HEK293 (cell line): ENCODE measurements at regions not wholly inside any gene's neighbourhood (a gene's known extent, or its start where the extent isn't known, plus 50 kb on each side); places are given as distances from the start of the nearest gene placed in this dataset.

Experiments
- CTCF ChIA-PET: fragments of 350-600 bp; formaldehyde crosslinking; extraction: SDS; loops from one replicate; lab custom pipeline; 2021; ENCODE audit warnings: antibody characterized with exemption; lab: Yijun Ruan, JAX
- POLR2A ChIA-PET: fragments of 300-600 bp; formaldehyde crosslinking; extraction: SDS; loops from one replicate; lab custom pipeline; 2020; ENCODE audit warnings: antibody characterized with exemption, inconsistent platforms; lab: Yijun Ruan, JAX
- H3K27ac ChIP-seq: fragments of 200-500 bp; sonication (Bioruptor generic); 2 replicates; pipeline ENCODE4 v1.5.1; 2014; ENCODE audit warnings: low read depth, low read length, control low read depth, inconsistent platforms; ENCODE audit errors: extremely low read depth
- H3K36me3 ChIP-seq, 2 experiments: fragments of 200-500 bp in 1 of 2; sonication (Bioruptor generic) in 1 of 2; 1 replicate in 1 of 2; 2 replicates in 1 of 2; pipeline ENCODE4 v1.5.1; 2014 to 2017; ENCODE audit warnings: inconsistent platforms in 2 of 2, low read length in 2 of 2; ENCODE audit not compliant: control insufficient read depth in 2 of 2, insufficient read depth in 1 of 2
- H3K4me1 ChIP-seq: fragments of 200-500 bp; sonication (Bioruptor generic); 2 replicates; pipeline ENCODE4 v1.5.1; 2014; ENCODE audit warnings: mild to moderate bottlenecking, low read length, inconsistent platforms; ENCODE audit not compliant: control insufficient read depth, insufficient read depth
- H3K4me3 ChIP-seq: 2 replicates; pipeline ENCODE4 v1.5.1; 2011; ENCODE audit warnings: low read depth, mild to moderate bottlenecking, control low read depth, low read length, moderate library complexity
- H3K9me3 ChIP-seq: fragments of 200-500 bp; sonication (Bioruptor generic); 2 replicates; pipeline ENCODE4 v1.5.1; 2014; ENCODE audit warnings: low read depth, low read length, inconsistent platforms; ENCODE audit not compliant: control insufficient read depth, insufficient read depth
- KLF7 ChIP-seq: fragments of 450-650 bp; formaldehyde crosslinking; IDR thresholded peaks from 2 replicates; pipeline ENCODE4 v1.5.1; 2016; ENCODE audit warnings: missing biosample characterization, missing genetic modification characterization, borderline replicate concordance
- KLF9 ChIP-seq: fragments of 450-650 bp; formaldehyde crosslinking; IDR thresholded peaks from 2 replicates; pipeline ENCODE4 v1.5.1; 2016; ENCODE audit warnings: missing biosample characterization, missing genetic modification characterization, low read depth
- SCRT2 ChIP-seq: fragments of 450-650 bp; formaldehyde crosslinking; IDR thresholded peaks from 2 replicates; pipeline ENCODE4 v1.5.1; 2016; ENCODE audit warnings: missing biosample characterization, missing genetic modification characterization
- SP7 ChIP-seq: fragments of 450-650 bp; formaldehyde crosslinking; IDR thresholded peaks from 2 replicates; pipeline ENCODE4 v1.5.1; 2016; ENCODE audit warnings: missing biosample characterization, missing genetic modification characterization
- WT1 ChIP-seq: fragments of 450-650 bp; formaldehyde crosslinking; IDR thresholded peaks from 2 replicates; pipeline ENCODE4 v1.5.1; 2016; ENCODE audit warnings: missing biosample characterization, missing genetic modification characterization
- ZBTB1 ChIP-seq: fragments of 450-650 bp; formaldehyde crosslinking; IDR thresholded peaks from 2 replicates; pipeline ENCODE4 v1.5.1; 2016; ENCODE audit warnings: missing biosample characterization, missing genetic modification characterization
- ZBTB21 ChIP-seq: fragments of 450-650 bp; formaldehyde crosslinking; IDR thresholded peaks from 2 replicates; pipeline ENCODE4 v1.5.1; 2017; ENCODE audit warnings: missing biosample characterization, missing genetic modification characterization
- ZBTB26 ChIP-seq: fragments of 450-650 bp; formaldehyde crosslinking; optimal IDR thresholded peaks from 2 replicates; pipeline ENCODE3; 2016; ENCODE audit warnings: missing biosample characterization, mild to moderate bottlenecking, missing genetic modification characterization
- ZFP37 ChIP-seq: fragments of 450-650 bp; formaldehyde crosslinking; IDR thresholded peaks from 2 replicates; pipeline ENCODE4 v1.5.1; 2016; ENCODE audit warnings: missing biosample characterization, missing genetic modification characterization
- ZNF214 ChIP-seq: fragments of 450-650 bp; formaldehyde crosslinking; IDR thresholded peaks from 2 replicates; pipeline ENCODE4 v1.5.1; 2017; ENCODE audit warnings: missing biosample characterization, mild to moderate bottlenecking, missing genetic modification characterization, borderline replicate concordance
- ZNF274 ChIP-seq, 2 experiments: fragments of 200-500 bp in 1 of 2; fragments of 450-650 bp in 1 of 2; sonication (Bioruptor generic) in 1 of 2; formaldehyde crosslinking in 1 of 2; IDR thresholded peaks; 2 replicates each; pipeline versions ENCODE4 v1.5.1 to v1.6.1; 2014 to 2016; ENCODE audit warnings: borderline replicate concordance in 1 of 2, inconsistent platforms in 1 of 2, low read length in 1 of 2, missing biosample characterization in 1 of 2, missing genetic modification characterization in 1 of 2
- ZNF280D ChIP-seq: fragments of 450-650 bp; formaldehyde crosslinking; IDR thresholded peaks from 2 replicates; pipeline ENCODE4 v1.5.1; 2016; ENCODE audit warnings: missing biosample characterization, missing genetic modification characterization
- ZNF398 ChIP-seq: fragments of 450-650 bp; formaldehyde crosslinking; IDR thresholded peaks from 2 replicates; pipeline ENCODE4 v1.5.1; 2017; ENCODE audit warnings: missing biosample characterization, missing genetic modification characterization
- ZNF473 ChIP-seq: fragments of 450-650 bp; formaldehyde crosslinking; IDR thresholded peaks from 2 replicates; pipeline ENCODE4 v1.5.1; 2017; ENCODE audit warnings: missing biosample characterization, missing genetic modification characterization
- ZNF501 ChIP-seq: fragments of 450-650 bp; formaldehyde crosslinking; IDR thresholded peaks from 2 replicates; pipeline ENCODE4 v1.5.1; 2016; ENCODE audit warnings: missing biosample characterization, missing genetic modification characterization
- ZNF510 ChIP-seq: fragments of 450-650 bp; formaldehyde crosslinking; IDR thresholded peaks from 2 replicates; pipeline ENCODE4 v1.5.1; 2018; ENCODE audit warnings: mild to moderate bottlenecking, missing genetic modification characterization, missing biosample characterization; ENCODE audit not compliant: insufficient replicate concordance
- ZNF549 ChIP-seq: fragments of 450-650 bp; IDR thresholded peaks from 2 replicates; pipeline ENCODE4 v1.5.1; 2018; ENCODE audit warnings: missing biosample characterization, missing genetic modification characterization, mild to moderate bottlenecking, inconsistent platforms, moderate library complexity
- ZNF600 ChIP-seq: fragments of 450-650 bp; formaldehyde crosslinking; IDR thresholded peaks from 2 replicates; pipeline ENCODE4 v1.5.1; 2016; ENCODE audit warnings: missing biosample characterization, missing genetic modification characterization
- ZNF677 ChIP-seq: fragments of 450-650 bp; IDR thresholded peaks from 2 replicates; pipeline ENCODE4 v1.5.0; 2018; ENCODE audit warnings: missing biosample characterization, mild to moderate bottlenecking, missing genetic modification characterization, moderate library complexity
- TF ChIP-seq, protein P1 (sequence below): fragments of 450-650 bp; formaldehyde crosslinking; IDR thresholded peaks from 2 replicates; pipeline ENCODE4 v1.5.1; 2016; ENCODE audit warnings: missing biosample characterization, missing genetic modification characterization, low read depth

- no peak overlapping the region for H3K27ac ChIP-seq
- no peak overlapping the region for H3K4me3 ChIP-seq
- CTCF ChIA-PET = no interaction called here
- H3K36me3 ChIP-seq = no peaks in the 10 kb centered on the region
- H3K4me1 ChIP-seq = no peaks in the 10 kb centered on the region
- POLR2A ChIA-PET = no interaction called here
- no peaks in the 10 kb centered on the region for H3K9me3 ChIP-seq
- no peak for TF ChIP-seq ZNF677 (tag by site-specific recombination)
- TF ChIP-seq, protein P1, sequence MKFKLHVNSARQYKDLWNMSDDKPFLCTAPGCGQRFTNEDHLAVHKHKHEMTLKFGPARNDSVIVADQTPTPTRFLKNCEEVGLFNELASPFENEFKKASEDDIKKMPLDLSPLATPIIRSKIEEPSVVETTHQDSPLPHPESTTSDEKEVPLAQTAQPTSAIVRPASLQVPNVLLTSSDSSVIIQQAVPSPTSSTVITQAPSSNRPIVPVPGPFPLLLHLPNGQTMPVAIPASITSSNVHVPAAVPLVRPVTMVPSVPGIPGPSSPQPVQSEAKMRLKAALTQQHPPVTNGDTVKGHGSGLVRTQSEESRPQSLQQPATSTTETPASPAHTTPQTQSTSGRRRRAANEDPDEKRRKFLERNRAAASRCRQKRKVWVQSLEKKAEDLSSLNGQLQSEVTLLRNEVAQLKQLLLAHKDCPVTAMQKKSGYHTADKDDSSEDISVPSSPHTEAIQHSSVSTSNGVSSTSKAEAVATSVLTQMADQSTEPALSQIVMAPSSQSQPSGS (tag by site-specific recombination) = no peak
- no peak for TF ChIP-seq SP7 (tag by site-specific recombination)
- no peak for TF ChIP-seq ZFP37 (tag by site-specific recombination)
- TF ChIP-seq ZNF549 (tag by site-specific recombination) = no peak
- TF ChIP-seq ZNF501 (tag by site-specific recombination) = no peak
- TF ChIP-seq ZNF274 (IDR thresholded peaks at IDR 0.05; ENCODE audit: low read length) = no peak
- TF ChIP-seq ZNF274 (tag by site-specific recombination; IDR thresholded peaks at IDR 0.05; ENCODE audit: borderline replicate concordance) = no peak
- TF ChIP-seq SCRT2 (tag by site-specific recombination) = no peak
- TF ChIP-seq ZNF214 (tag by site-specific recombination) = no peak
- no peak for TF ChIP-seq ZBTB1 (tag by site-specific recombination)
- TF ChIP-seq KLF9 (tag by site-specific recombination) = no peak
- TF ChIP-seq ZBTB26 (tag by site-specific recombination) = no peak
- TF ChIP-seq ZNF280D = no peak
- no peak for TF ChIP-seq ZNF473 (tag by site-specific recombination)
- no peak for TF ChIP-seq ZBTB21 (tag by site-specific recombination)
- no peak for TF ChIP-seq ZNF600
- no peak for TF ChIP-seq ZNF398 (tag by site-specific recombination)
- no peak for TF ChIP-seq KLF7 (tag by site-specific recombination)
- no peak for TF ChIP-seq ZNF510 (tag by site-specific recombination)
- no peak for TF ChIP-seq WT1 (tag by site-specific recombination)
- TF ChIP-seq, all 188 proteins: peak for 0
Measured at GRCh38 chr15:53046153-53046790, 256.1 kb upstream of the ONECUT1 start.
